ENCODE measurements at regions not wholly inside any gene's neighbourhood (a gene's known extent, or its start where the extent isn't known, plus 50 kb on each side); places are given as distances from the start of the nearest gene placed in this dataset.
A peak's percentile ranks its signal among the peaks of the same experiment; 100 is the strongest.

DNA sequence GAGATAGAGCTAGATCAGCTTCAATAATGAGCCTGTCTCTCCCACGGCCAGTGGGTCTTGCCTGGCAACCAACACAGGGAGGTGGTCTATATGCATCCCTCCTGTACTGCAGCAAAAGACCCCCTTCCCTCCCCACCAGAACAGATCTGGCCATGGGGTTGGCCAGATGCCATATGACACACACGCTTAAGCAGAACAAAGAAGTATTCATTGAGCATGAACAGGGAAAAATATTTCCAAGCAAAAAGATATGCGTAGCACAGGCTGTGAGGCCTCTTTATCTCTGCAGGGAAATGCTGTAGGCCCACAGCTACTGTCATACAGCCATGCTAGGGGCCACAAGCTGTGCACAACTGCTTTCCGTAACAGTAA, 73.4 kb upstream of the NRSN1 start:
- TF ChIP-seq, protein P1, sequence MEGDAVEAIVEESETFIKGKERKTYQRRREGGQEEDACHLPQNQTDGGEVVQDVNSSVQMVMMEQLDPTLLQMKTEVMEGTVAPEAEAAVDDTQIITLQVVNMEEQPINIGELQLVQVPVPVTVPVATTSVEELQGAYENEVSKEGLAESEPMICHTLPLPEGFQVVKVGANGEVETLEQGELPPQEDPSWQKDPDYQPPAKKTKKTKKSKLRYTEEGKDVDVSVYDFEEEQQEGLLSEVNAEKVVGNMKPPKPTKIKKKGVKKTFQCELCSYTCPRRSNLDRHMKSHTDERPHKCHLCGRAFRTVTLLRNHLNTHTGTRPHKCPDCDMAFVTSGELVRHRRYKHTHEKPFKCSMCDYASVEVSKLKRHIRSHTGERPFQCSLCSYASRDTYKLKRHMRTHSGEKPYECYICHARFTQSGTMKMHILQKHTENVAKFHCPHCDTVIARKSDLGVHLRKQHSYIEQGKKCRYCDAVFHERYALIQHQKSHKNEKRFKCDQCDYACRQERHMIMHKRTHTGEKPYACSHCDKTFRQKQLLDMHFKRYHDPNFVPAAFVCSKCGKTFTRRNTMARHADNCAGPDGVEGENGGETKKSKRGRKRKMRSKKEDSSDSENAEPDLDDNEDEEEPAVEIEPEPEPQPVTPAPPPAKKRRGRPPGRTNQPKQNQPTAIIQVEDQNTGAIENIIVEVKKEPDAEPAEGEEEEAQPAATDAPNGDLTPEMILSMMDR (conservative IDR thresholded peaks at IDR 0.05) = no peak
- H3K4me1 Mint-ChIP-seq = peaks cover 13% of the 10 kb centered on the region
- H3K27me3 Mint-ChIP-seq (ENCODE audit: low read depth) = no peaks in the 10 kb centered on the region
- no peak for DNase-seq (ENCODE audit: low read depth, low spot score)
- H3K27ac Mint-ChIP-seq (ENCODE audit: unreplicated experiment) = peak overlapping the region; percentile 93
- H3K9me3 Mint-ChIP-seq = no peaks in the 10 kb centered on the region
- no peak overlapping the region for H3K4me3 Mint-ChIP-seq
- H3K36me3 Mint-ChIP-seq (ENCODE audit: low read depth) = no peaks in the 10 kb centered on the region

DNA sequence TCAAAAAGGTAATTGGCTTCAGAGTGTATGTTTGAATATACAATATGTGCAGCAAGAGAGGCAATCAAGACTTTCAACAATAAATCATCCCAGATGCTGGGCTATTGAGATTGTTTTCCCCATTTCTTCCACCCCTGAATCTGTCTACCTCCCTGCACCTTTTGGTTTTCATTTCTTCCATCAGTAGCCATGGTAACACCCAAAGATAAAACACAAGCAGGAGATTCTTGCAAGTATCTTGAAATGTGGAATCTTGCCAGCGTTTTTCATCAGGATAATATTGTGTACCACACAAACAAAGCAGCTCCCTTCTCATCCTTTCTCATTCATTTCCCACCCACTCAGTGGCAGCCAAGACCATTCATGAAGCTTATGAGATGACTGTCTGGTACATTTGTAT, 73.0 kb upstream of the NRSN1 start:
- no peaks in the 10 kb centered on the region for H3K36me3 Mint-ChIP-seq (ENCODE audit: low read depth)
- H3K27ac Mint-ChIP-seq (ENCODE audit: unreplicated experiment) = no peak overlapping the region
- peaks cover 13% of the 10 kb centered on the region for H3K4me1 Mint-ChIP-seq
- DNase-seq (ENCODE audit: low read depth, low spot score) = no peak
- H3K4me3 Mint-ChIP-seq = no peak overlapping the region
- TF ChIP-seq, protein P1 (conservative IDR thresholded peaks at IDR 0.05) = no peak
- H3K9me3 Mint-ChIP-seq = peaks cover 2% of the 10 kb centered on the region
- no peaks in the 10 kb centered on the region for H3K27me3 Mint-ChIP-seq (ENCODE audit: low read depth)

DNA sequence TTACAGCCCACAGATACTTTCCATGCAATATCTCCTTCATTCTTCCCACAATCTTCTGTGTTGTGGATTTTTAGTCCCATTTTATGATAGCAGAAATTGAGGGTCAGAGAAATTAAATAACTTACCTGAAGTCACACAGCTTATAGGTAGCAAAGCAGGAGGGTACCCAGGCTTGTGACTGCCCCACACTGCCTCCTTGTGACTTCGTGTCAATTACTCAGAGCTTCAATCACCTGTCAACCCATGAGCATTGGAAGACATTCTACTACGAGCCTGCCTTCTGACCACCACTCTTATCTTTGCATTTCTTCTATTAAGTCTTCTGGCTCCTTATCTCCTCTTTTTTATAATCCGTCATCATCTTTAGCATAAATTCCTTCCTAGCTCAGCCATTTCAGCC, 71.6 kb upstream of the NRSN1 start:
- no peaks in the 10 kb centered on the region for H3K36me3 Mint-ChIP-seq (ENCODE audit: low read depth)
- H3K9me3 Mint-ChIP-seq = peaks cover 2% of the 10 kb centered on the region
- H3K4me1 Mint-ChIP-seq = peaks cover 13% of the 10 kb centered on the region
- TF ChIP-seq, protein P1 (conservative IDR thresholded peaks at IDR 0.05) = no peak
- no peak overlapping the region for H3K4me3 Mint-ChIP-seq
- H3K27me3 Mint-ChIP-seq (ENCODE audit: low read depth) = no peaks in the 10 kb centered on the region
- no peak overlapping the region for H3K27ac Mint-ChIP-seq (ENCODE audit: unreplicated experiment)
- DNase-seq (ENCODE audit: low read depth, low spot score) = no peak

DNA sequence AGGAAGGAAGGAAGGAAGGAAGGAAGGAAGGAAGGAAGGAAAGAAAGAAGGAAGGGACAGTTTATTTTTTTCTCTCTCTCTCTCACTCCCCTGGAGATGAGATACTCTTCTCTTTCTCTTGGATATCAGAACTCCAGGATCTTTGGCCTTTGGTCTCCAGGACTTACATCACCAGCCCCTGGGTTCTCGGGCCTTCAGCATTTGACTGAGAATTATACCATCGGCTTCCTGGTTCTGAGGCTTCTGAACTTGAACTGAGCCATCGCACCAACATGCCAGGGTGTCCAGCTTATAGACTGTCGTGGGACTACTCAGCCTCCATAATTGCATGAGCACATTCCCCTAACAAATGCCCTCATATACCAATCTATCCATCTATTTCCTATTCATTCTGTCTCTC, 69.4 kb upstream of the NRSN1 start:
- Mint-ChIP-seq H3K4me1 (peaks cover 13% of the 10 kb centered on the region), H3K27me3 (ENCODE audit: low read depth) (no peaks in the 10 kb centered on the region), H3K36me3 (ENCODE audit: low read depth) (no peaks in the 10 kb centered on the region), H3K4me3 (no peak overlapping the region), H3K9me3 (peaks cover 2% of the 10 kb centered on the region), H3K27ac (ENCODE audit: unreplicated experiment) (no peak overlapping the region)
- DNase-seq (ENCODE audit: low read depth, low spot score) = no peak
- TF ChIP-seq, protein P1 (conservative IDR thresholded peaks at IDR 0.05) = no peak

DNA sequence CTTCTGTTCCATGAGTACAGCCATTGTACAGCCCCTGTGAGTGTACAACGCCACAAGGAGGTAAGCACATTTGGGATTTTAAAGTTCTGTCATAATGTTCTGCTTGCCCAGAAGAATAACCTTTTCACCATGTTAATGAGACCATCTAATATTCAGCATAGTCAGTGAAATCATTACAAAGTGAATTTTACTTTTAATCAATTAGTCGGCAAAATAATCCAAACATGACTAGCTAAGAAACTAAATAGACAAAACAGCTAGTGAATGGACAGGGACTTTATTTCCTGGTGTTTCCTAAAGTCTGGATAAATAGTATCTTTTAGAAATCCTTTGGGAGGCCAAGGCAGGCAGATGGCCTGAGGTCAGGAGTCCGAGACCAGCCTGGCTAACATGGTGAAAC, 69.0 kb upstream of the NRSN1 start:
- H3K9me3 Mint-ChIP-seq = peaks cover 2% of the 10 kb centered on the region
- H3K4me1 Mint-ChIP-seq = peaks cover 13% of the 10 kb centered on the region
- no peaks in the 10 kb centered on the region for H3K36me3 Mint-ChIP-seq (ENCODE audit: low read depth)
- no peaks in the 10 kb centered on the region for H3K27me3 Mint-ChIP-seq (ENCODE audit: low read depth)
- no peak overlapping the region for H3K27ac Mint-ChIP-seq (ENCODE audit: unreplicated experiment)
- no peak for DNase-seq (ENCODE audit: low read depth, low spot score)
- H3K4me3 Mint-ChIP-seq = no peak overlapping the region
- TF ChIP-seq, protein P1 (conservative IDR thresholded peaks at IDR 0.05) = no peak
